NT2/D1 (cell line): ENCODE measurements at regions not wholly inside any gene's neighbourhood (a gene's known extent, or its start where the extent isn't known, plus 50 kb on each side); places are given as distances from the start of the nearest gene placed in this dataset.

Experiments
- SUZ12 ChIP-seq: IDR thresholded peaks from 2 replicates; pipeline ENCODE4 v1.6.1; 2011; ENCODE audit not compliant: insufficient read length, insufficient read depth; ENCODE audit errors: extremely low read depth
- YY1 ChIP-seq: IDR thresholded peaks from 2 replicates; pipeline ENCODE4 v1.6.1; 2011; ENCODE audit not compliant: insufficient read length, insufficient read depth
- ZNF274 ChIP-seq: IDR thresholded peaks from 2 replicates; pipeline ENCODE4 v1.6.1; 2011; ENCODE audit warnings: mild to moderate bottlenecking, low read depth, low read length

GRCh38 chr5:71861682-71862081 lies 142.6 kb downstream of the CARTPT start:
- TF ChIP-seq YY1 = no peak
- no peak for TF ChIP-seq ZNF274
- no peak for TF ChIP-seq SUZ12
